Hypothalamus (tissue), 51 donors: ENCODE measurements at regions not wholly inside any gene's neighbourhood (a gene's known extent, or its start where the extent isn't known, plus 50 kb on each side); places are given as distances from the start of the nearest gene placed in this dataset.

Experiments
- DNase-seq, 51 donors: peaks; one replicate each; lab custom pipeline; 2025; lab: John Stamatoyannopoulos, UW

DNA sequence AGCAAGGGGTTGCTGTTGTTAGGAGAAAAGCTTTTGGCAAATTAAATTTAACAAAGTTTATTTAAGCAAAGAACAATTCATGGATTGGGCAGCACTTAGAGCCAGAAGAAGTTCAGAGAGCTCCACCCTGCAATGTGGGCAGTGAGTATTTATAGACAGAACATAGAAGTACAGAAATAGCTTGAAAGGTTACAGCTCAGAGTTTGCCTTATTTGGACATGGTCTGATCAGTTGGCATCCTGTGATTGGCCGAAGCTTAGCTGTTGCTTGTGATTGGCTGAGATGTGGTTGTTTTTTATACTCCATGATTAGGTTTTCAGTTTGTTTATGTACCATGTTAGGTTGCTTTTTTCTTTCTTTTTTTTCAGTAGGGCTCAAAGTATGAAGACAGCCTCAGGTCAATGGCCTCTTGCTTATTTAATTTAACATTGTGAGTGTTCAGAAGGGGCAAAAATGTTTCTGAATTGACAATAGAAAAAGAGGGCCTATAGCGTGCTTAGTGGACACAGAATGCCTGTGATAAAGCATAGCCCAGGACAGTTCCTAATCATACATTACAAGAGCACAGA, 293.8 kb downstream of the IGSF11 start:
- DNase-seq = no peak

DNA sequence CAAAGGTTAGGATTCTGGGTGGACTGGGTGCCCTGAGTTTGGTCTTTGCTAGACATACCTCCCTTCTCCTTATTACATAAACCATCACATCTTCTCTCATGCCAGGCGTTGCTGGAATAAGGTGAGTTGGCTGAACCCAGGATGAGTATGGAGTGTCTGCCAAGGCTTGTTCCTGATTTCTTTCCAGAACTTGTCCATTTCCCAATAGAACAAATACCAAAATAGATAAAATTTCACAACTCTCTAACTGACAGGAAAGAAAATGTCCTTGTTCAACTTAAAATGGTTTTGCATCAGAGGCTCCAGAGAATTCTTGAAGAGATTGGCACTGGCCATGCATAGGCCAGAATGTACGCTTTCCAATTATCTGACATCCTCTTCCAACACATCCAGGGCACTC, 291.9 kb downstream of the IGSF11 start:
- DNase-seq = no peak

- no peak for DNase-seq
Observed at GRCh38 chr3:118744186-118744585, 290.5 kb downstream of the IGSF11 start.

DNA sequence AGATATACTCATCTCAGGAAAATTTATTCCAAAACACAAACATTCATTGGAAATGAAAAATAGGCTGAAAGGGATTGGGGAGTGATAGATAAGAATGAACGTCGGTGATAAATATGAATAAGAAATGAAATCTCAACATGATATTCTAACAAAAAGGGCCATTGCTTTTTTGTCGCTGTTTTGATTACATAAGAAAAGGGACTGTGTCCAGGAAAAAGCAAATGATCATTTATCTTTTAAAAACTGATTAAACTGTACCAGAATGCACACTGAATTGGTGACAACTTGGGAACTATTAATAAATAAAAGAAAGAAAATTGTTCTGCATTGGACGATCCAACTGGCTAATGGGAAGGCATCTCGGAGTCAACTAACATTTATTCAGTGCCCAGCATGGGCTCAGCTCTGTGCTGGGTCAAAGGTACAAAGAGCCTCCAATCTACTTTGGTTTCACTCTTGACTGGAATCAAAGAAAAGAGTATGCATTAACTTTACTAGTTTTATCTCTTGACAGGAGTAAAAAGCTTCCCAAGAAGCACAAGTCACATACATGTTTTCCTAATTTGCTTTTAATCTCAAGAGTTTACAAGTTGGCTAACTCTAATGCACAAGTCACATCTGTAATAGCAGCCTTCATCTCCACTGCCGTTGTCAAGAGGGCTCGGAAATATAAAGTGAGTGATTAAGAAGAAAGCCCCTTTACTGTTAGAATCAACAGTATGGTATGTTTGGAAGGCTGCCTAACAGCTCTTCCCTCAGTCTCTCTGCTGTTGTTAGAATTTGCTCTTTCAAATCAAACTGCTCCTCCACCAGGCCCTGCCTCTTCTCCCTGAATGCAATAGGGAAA, 280.0 kb downstream of the IGSF11 start:
- no peak for DNase-seq

GRCh38 chr3:118755253-118755801, 279.3 kb downstream of the IGSF11 start:
- DNase-seq = no peak

DNA sequence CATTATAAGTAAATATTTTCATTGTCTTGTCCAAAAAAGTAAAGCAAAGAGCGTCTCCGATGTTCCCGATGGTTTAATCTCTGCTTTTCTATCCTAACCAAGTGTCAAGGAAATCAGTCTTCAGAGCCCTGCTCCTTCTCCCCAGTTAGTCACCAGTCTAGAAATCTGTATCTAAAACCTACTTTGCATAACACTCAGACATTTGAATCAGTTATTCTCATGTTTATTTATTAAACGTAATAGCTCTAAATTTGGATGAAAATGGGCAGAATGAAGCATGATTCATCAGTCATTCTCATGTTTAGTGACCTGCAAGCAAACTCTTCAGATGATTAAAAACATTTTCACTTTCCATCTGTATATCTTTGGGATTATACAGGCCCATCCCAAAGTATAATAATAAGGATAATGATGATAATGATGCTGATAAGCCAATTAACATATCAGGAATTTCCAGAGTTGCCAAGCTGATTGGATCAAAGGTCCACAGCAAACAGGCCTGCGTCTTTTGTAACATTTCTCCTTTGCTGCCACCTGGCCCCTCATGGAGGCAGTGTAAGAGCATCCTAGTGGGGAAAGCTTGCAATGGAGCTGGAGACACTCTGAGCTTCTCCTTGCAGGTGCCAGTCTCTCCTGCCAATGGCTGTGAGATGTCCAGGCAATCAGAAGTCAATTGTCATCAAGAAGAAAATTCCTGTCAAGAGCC, 273.9 kb downstream of the IGSF11 start:
- no peak for DNase-seq

DNA sequence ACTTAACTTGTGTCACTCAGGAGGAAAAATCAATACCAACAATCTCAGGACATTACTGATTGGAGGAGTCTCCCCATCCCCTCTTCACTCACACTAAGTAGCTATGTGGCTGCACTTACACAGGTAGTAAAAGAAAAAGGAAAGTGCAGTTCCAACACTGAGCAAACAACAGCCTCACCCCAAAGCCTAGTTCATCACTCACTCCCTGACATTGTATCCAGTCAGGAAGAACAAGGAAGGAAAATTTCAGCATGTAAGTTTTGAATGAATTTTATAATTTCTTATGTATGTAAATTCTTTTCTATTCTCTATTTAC, 273.4 kb downstream of the IGSF11 start:
- DNase-seq = no peak

- no peak for DNase-seq
Observed at GRCh38 chr3:118765636-118766305, 268.9 kb downstream of the IGSF11 start.

- no peak for DNase-seq
Observed at GRCh38 chr3:118766306-118766669, 268.4 kb downstream of the IGSF11 start.

DNA sequence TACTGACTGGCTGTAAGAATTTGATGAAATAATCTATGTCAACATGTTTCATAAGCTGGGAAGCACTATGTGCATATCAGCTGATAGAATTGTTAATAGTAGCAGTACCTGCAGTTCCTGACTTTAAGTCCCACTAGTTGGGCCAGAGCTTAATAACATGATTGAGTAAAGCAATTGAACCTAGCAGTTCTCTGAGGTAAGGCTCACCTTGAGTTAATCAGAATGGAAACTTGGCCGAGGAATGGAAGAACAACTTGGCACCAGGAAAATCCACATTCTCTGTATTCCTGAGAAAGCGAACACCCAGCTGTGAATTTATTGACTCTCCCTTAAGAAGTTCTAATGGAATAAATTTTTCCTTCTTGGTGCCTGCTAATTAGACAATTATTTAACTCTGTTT, 262.6 kb downstream of the IGSF11 start:
- no peak for DNase-seq

- peak in 1 of 51 donors; percentile 4 for DNase-seq
Observed at GRCh38 chr3:118772547-118773011, 262.1 kb downstream of the IGSF11 start.

DNA sequence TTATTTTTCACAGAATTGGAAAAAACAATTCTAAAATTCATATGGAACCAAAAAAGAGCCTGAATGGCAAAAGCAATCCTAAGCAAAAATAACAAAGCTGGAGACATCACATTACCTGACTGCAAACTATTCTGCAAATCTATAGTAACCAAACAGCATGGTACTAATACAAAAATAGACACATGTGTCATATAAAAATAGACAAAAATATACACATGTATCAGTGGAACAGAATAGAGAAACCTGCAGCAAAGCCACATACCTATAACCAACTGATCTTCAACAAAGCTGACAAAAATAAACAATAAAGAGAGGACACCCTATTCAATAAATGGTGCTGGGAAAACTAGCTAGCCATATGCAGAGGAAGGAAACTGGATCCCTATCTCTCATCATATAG, 259.6 kb downstream of the IGSF11 start:
- DNase-seq = no peak

GRCh38 chr3:118778201-118778600, 256.4 kb downstream of the IGSF11 start:
- DNase-seq = no peak

DNA sequence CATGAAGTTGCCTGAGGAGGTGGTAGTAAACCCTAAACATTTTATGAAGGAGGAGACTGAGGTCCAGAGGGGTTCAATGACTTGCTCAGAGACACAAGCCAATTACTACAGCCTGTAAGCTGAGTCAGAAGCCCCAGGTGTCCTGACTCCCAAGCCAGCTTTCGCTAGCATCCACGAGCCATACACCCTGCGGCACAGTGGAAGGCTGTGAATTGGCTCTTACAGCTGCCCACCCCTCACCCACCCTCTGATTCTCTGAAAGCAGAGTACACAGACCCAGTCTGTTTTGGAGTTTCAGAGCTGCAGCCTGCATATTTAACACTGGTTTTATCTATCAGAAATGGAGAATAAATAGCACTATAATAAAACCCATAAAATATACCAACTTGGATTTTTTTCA, 253.4 kb downstream of the IGSF11 start:
- peak in 6 of 51 donors; percentile 1 to 21 (median 3) for DNase-seq

GRCh38 chr3:118781839-118782238, 252.8 kb downstream of the IGSF11 start:
- no peak for DNase-seq

DNA sequence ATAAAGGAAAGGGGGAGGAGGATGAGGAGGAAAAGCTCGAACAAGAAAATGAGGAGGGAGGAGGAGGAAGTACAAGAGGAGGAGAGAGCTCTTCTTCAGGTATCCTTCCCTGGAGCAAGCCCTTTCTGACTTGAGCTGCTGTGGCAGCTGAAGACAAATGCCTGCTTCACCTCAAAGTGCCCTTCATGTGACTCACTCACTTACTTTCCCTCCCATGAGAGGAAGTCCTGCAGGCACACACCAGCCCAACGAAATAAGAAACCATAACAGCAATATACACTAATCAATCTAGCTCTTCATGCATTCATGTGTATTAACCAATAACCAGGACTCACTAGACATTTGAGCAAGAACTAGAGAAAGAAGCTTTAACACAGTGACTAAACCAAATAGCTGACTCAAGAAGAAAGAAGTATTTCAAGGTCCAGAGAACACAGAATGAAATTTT, 251.9 kb downstream of the IGSF11 start:
- DNase-seq = no peak

DNA sequence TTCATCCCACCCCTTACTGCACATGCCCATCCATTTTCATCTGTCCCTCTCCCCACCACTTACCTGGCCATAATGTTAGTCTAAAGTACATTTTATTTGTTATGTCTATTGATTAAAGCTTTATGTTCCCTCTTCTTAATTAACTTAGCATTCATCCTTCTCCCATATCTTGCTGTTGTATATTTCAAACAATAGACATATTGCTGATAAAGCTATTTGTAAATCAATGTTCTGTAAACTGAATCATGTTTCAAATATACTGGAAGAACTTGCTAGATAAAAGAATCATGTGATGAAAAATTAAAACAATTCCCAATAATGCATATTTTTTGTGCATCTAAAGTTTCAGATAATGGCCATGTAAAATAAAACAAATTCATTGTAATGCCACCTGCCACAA, 249.2 kb downstream of the IGSF11 start:
- DNase-seq = no peak

DNA sequence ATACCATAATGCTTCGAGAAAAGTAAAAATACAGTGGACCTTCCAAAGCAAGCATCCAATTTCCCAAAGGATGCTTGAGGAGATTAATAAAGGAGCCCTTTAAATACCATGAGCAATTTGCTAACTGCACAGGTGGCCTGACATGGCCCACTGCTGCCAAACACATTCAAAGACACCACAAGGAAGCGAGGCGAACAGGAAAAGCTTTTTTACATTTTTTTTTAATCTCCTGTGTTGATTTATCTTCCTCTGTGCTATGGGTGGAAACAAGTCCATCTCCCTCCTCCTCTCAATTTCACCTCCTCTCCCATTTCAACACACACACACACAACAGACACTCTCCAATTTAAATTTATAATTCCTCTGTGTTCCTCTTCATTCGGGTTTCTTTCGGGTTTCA, 243.4 kb downstream of the IGSF11 start:
- no peak for DNase-seq

DNA sequence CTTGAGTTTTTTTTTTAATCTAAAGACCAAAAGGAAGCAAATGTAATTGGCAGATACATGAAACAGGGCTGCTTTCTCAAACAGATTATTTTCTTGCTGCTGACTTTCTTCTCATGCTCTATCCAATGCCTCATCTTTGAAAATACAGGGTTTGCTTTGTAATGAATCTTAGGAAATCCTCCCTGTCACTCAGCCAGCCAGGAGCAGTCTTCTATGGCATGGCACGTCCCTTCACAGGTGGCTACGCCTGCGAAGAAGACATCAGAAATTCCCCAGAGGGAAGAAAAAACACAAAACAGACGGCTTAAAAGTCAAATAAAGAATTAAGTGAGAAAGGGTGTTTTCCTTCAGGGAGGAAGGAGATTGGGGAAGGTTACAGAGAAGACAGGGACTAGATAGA, 242.5 kb downstream of the IGSF11 start:
- DNase-seq = no peak

DNA sequence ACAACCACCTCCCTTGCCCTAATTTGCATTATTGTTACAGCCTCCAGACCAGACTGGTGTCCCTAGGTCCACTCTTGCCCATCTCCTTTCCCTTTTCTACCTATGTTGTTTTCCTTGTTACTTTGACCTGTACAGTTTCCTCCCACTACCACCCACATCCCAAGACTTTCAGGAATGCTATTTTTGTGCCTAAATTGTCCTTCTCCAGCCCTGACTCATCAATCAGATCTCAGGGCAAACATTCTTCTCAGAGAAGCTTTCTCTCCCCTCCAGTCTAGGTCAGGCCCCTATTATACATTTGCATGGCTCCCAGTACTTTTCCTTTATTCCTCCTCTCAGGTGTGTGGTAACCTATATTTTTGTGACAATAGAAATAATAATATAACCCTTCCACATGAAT, 241.5 kb downstream of the IGSF11 start:
- no peak for DNase-seq

- no peak for DNase-seq
Observed at GRCh38 chr3:118799303-118799702, 235.3 kb downstream of the IGSF11 start.
